NAMALWA (cell line): ENCODE measurements at regions not wholly inside any gene's neighbourhood (a gene's known extent, or its start where the extent isn't known, plus 50 kb on each side); places are given as distances from the start of the nearest gene placed in this dataset.
A peak's percentile ranks its signal among the peaks of the same experiment; 100 is the strongest.

Experiments used
- DNase-seq: peaks from one replicate; pipeline ENCODE4 v3.0.0-alpha.2; 2015; ENCODE audit warnings: low spot score

DNA sequence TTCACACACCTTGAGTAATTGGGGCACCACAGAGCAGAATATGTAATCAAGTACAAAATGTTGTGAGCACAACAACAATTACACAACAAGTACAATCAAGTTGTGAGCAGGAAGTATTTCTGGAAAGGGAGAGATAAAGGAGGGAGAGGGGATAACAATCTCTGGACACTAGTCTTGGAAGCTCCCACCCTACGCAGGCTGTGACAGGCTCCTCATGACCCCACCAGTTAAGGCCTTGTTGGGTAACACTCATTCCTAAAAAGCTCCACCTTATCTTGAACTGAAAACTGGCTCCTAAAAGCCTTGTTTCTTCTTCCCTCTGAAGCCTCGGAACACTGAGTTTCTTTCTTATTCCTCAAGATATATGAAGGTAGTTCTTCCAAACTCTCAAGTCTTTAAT lies 806.0 kb downstream of the UQCRFS1 start:
- no peak for DNase-seq

DNA sequence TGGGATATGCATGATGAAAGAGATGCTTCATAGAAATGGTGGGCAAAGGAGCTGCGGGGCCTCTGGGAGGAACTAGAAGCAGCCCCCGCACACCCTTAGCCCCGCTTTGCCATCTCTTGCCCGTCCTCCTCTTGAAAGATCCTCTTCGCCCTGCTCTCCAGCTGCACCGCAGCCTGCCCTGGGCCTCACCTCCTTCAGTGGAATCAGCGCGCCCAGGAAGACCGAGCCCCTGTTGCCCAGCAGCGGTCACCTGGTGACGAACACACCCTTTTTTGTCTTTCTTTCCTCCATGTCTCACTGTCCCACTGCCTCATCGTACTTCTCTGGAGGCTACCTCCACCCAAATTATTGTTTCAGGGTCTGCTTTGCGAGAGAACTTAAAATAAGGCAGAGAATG lies 807.6 kb downstream of the UQCRFS1 start:
- DNase-seq: no peak

- DNase-seq: no peak
Measured at GRCh38 chr19:28404472-28404871, 808.5 kb downstream of the UQCRFS1 start.

DNA sequence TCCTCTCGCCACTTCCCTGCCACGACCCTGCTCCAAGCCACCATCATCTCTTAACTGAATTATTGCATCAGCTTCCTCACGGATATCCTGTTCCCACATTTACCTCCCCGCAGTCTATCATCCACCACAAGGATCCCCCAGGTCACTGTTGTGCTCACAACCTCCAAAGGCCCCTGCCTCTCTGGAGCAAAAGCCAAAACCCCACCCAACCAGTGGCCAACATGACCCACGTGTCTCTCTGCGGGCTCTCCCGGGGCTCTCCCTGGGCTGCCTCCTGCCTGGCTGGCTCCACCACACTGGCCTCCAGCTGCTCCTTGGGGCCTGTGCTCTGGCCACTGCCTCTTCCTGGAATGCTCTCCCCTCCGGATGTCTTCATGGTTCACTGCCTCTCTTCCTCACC lies 809.3 kb downstream of the UQCRFS1 start:
- no peak for DNase-seq

- DNase-seq: peak; percentile 88
Measured at GRCh38 chr19:28402701-28403290, 810.2 kb downstream of the UQCRFS1 start.

DNA sequence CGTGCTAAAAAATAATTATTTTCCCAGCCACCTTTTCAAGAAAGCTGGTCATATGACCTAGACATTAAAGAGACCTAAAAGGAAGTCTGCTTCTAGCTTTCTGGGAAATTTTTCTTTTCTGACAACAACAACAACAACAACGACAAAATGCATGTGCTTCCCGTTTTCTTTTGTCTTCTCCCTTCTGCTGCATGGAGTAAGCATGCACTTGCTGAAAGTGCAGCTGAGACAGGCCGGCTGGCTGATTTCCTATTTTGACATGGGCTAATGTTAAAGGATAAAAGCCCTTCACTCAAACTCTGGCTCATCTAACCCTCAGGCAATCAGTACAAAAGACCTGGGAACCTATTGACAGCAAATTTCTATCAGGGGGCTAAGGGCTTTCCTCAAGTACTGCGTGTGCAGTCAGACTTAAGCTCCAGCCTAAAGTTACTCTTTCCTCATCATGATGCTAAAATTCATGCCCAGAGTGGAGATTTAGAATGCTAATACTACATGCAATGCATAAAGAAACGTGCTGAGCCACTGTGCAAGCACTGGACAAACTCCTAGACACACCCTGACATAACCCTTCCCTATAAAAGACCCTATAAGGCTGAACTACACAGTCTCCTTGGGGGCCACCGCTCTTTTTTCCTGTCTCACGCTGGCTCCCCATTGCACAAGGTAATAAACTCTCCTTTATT lies 811.1 kb downstream of the UQCRFS1 start:
- no peak for DNase-seq

DNA sequence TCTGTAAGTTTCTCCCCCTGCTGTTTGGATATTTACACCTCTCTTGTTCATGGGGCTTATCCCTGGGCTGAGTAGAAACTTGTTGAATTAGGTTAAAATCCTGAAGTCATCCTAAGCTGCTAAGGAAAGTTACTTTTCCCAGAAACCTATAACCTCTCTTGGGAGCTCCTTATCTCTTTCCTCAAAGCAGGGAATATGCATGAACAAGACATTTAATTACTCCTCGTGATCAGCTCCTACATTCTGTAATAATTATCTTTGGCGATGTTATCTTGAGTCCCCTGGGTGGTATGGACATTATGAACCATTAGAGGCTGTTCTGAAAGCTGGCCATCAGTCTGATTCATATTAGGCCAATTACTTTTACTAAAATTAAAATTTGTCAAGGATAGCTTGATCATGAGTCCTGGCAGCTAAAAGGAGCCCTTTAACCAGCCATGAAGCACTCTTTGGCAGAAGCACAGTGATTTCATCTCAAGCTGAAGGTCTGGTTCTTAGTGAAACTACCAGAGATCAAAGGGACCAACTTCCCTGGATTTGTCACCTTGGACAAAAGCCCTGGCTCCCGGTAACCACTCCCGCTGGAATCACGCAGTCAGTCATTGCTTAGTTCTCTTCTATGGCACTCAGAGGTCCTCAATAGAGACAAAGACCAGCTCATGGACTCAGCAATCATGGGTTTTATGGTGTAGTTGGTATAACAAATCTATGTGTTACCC lies 811.8 kb downstream of the UQCRFS1 start:
- DNase-seq: peak; percentile 24

DNA sequence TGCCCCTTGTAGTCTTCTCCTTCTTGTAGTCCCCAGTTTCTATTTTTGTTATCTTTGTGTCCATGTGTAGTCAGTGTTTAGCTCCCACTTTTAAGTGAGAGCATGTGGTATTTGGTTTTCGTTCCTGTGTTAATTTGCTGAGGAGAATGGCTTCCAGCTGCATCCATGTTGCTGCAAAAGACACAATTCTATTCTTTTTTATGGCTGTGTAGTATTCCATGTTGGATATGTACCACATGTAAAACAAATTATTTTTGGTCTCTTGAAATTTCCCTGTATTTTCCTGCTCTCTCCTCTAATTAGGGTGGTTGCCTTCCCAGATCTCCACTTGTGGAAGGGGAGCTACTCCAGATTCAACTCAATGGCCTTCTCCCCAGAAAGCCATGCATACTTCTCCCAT lies 813.8 kb downstream of the UQCRFS1 start:
- DNase-seq: no peak

DNA sequence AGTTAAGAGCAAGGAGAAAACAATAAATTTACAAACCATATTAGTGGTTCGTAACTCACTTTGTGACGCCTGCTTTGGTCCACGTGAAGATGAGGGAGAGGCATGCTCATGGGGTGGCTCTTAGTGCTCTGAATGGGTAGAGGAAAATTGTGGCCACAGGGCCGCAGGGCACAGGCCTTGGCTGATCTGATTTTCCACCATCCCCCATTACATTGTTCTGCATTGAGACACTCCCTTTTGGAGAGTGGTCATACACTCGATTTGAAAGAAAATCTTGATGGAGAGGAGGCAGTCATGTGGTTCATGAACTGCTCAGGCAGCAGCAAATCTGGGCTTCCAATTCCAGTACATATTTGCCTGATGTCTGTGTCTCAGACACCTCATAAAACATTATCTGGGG lies 815.2 kb downstream of the UQCRFS1 start:
- DNase-seq: no peak

- no peak for DNase-seq
Measured at GRCh38 chr19:28397306-28397705, 815.6 kb downstream of the UQCRFS1 start.

GRCh38 chr19:28396287-28396831 lies 816.6 kb downstream of the UQCRFS1 start:
- DNase-seq: peak; percentile 28

- DNase-seq: peak; percentile 72
Measured at GRCh38 chr19:28394725-28395124, 818.2 kb downstream of the UQCRFS1 start.

- DNase-seq: peak; percentile 95
Measured at GRCh38 chr19:28393574-28394336, 819.2 kb downstream of the UQCRFS1 start.

GRCh38 chr19:28388988-28389387 lies 824.0 kb downstream of the UQCRFS1 start:
- DNase-seq: no peak

DNA sequence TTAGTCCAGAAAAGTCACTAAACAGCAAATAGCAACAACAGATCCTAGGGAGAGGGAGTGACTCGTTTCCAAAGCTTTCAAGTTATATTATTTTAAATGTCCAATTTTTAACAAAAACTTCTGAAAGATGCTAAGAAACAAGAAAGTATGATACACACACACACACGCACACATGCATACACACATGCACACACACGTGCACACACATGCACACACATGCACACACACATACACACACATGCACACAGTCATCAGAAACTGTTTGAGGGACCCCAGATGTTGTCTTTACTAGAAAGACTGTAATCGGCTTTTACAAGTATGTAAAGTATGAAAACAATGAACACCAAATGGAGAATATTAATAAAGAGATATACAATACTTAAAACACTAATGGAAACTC lies 825.4 kb downstream of the UQCRFS1 start:
- no peak for DNase-seq

GRCh38 chr19:28386470-28386869 lies 826.5 kb downstream of the UQCRFS1 start:
- no peak for DNase-seq

DNA sequence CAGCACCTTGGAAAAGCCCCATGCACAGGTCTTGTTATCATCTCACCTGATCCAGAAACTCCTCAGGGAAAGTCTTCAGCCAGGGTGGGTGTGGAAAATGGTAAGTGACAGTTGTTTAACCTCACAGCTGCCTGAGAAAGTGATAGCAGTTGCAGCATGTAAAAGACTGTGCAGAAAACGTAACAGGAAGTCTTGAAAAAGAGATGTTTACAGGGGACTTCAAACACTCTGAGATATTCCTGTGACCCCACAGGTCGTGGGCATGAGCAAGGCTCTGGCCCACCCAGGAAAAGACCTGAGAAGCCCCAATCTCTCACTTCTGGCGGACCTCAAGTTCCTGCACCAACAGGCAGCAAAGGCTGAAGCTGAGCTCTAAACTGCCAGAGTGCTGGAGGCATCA lies 826.9 kb downstream of the UQCRFS1 start:
- DNase-seq: peak; percentile 54

GRCh38 chr19:28377077-28377476 lies 835.9 kb downstream of the UQCRFS1 start:
- DNase-seq: no peak

- DNase-seq: no peak
Measured at GRCh38 chr19:28374971-28375370, 838.0 kb downstream of the UQCRFS1 start.

GRCh38 chr19:28372576-28373247 lies 840.2 kb downstream of the UQCRFS1 start:
- no peak for DNase-seq

DNA sequence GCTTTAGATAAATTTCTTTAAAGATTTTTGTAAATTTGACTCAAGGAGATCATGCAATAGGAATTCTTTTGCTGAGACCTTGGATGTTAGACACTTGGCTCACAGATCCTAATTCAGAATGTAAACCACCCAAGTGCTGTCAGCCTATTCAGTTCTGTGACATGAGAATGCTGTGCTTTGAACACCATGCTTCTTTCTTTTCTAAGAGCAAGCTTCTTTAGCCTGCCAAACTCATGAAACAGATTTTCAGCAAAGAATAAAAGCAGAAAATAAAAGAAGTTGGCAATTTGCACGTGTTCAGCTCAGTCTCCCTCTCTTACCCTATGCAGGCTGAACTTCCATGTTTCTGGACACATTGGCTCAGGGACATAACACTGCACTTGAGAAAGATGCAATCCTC lies 845.8 kb downstream of the UQCRFS1 start:
- DNase-seq: no peak

GRCh38 chr19:28363254-28363653 lies 849.7 kb downstream of the UQCRFS1 start:
- DNase-seq: no peak
